CD4-positive, alpha-beta T cell (primary cell): ENCODE measurements at regions not wholly inside any gene's neighbourhood (a gene's known extent, or its start where the extent isn't known, plus 50 kb on each side); places are given as distances from the start of the nearest gene placed in this dataset.

ENCODE experiments used
- ATAC-seq: fragments of 200-7000 bp; cut with Tn5 transposase; one replicate; pipeline ENCODE4 v1.10.0; 2022; ENCODE audit warnings: mild to moderate bottlenecking; ENCODE audit not compliant: poor library complexity
- CTCF ChIA-PET: fragments of 350-600 bp; sonication (Branson Sonifier 250); formaldehyde crosslinking; loops from one replicate; lab custom pipeline; 2021; ENCODE audit warnings: antibody characterized with exemption, inconsistent platforms; lab: Charles Lee
- POLR2A ChIA-PET: fragments of 350-600 bp; sonication (Branson Sonifier 250); formaldehyde crosslinking; loops from one replicate; lab custom pipeline; 2021; ENCODE audit warnings: antibody characterized with exemption, inconsistent platforms; lab: Charles Lee
- DNase-seq, 14 experiments: peaks; one replicate each; pipeline ENCODE4 v3.0.0-alpha.2; 2013 to 2020; ENCODE audit warnings: mixed read lengths in 2 of 14
- H3K27ac ChIP-seq, 2 donors: one replicate each; pipeline versions ENCODE4 v1.5.1 to v1.7.0; 2013; ENCODE audit warnings: low read length in 2 of 2, low read depth in 1 of 2, mild to moderate bottlenecking in 1 of 2
- H3K27me3 ChIP-seq, 2 experiments: 1 replicate in 1 of 2; 2 replicates in 1 of 2; pipeline versions ENCODE4 v1.6.1 to v1.7.0; 2013; ENCODE audit warnings: low read length in 2 of 2, control low read depth in 1 of 2, mild to moderate bottlenecking in 1 of 2, moderate library complexity in 1 of 2; ENCODE audit not compliant: insufficient read depth in 2 of 2, control insufficient read depth in 1 of 2
- H3K36me3 ChIP-seq: one replicate; pipeline ENCODE4 v1.6.1; 2013; ENCODE audit warnings: low read length, control low read depth; ENCODE audit not compliant: insufficient read depth
- H3K4me1 ChIP-seq: one replicate; pipeline ENCODE4 v1.6.1; 2013; ENCODE audit warnings: low read length, control low read depth; ENCODE audit not compliant: insufficient read depth
- H3K4me3 ChIP-seq: one replicate; pipeline ENCODE4 v1.5.1; 2013; ENCODE audit warnings: mild to moderate bottlenecking, low read length, moderate library complexity
- H3K9me3 ChIP-seq, 2 experiments: 1 replicate in 1 of 2; 2 replicates in 1 of 2; pipeline versions ENCODE4 v1.6.1 to v1.7.0; 2013; ENCODE audit warnings: low read length in 2 of 2, mild to moderate bottlenecking in 2 of 2, control low read depth in 1 of 2, moderate library complexity in 1 of 2; ENCODE audit not compliant: control insufficient read depth in 1 of 2, insufficient read depth in 1 of 2
- H3K27ac Mint-ChIP-seq: one replicate; pipeline ENCODE4 v1.8.0; 2020; ENCODE audit warnings: mixed read lengths
- H3K27me3 Mint-ChIP-seq: one replicate; pipeline ENCODE4 v1.8.0; 2021; ENCODE audit warnings: mixed read lengths
- H3K36me3 Mint-ChIP-seq: one replicate; pipeline ENCODE4 v1.8.0; 2021; ENCODE audit warnings: low read depth, mixed read lengths
- H3K4me1 Mint-ChIP-seq: one replicate; pipeline ENCODE4 v1.8.0; 2021; ENCODE audit warnings: low read depth, mixed read lengths
- H3K4me3 Mint-ChIP-seq: one replicate; pipeline ENCODE4 v1.8.0; 2020; ENCODE audit warnings: mild to moderate bottlenecking, mixed read lengths
- H3K9me3 Mint-ChIP-seq: one replicate; pipeline ENCODE4 v1.8.0; 2020; ENCODE audit warnings: mixed read lengths
- CTCF ChIP-seq: fragments of 200-600 bp; IDR thresholded peaks from one replicate; pipeline ENCODE4 v1.8.0; 2022; ENCODE audit warnings: antibody characterized with exemption, mild to moderate bottlenecking
- intact Hi-C, 2 experiments: fragments of 100-400 bp; cut with DNase I in 1 of 2; cut with micrococcal nuclease in 1 of 2; formaldehyde crosslinking; loops; one replicate each; pipeline versions ENCODE4 v1.15.1 to v1.9.0; 2023 to 2025; cut with DNase I, micrococcal nuclease

DNA sequence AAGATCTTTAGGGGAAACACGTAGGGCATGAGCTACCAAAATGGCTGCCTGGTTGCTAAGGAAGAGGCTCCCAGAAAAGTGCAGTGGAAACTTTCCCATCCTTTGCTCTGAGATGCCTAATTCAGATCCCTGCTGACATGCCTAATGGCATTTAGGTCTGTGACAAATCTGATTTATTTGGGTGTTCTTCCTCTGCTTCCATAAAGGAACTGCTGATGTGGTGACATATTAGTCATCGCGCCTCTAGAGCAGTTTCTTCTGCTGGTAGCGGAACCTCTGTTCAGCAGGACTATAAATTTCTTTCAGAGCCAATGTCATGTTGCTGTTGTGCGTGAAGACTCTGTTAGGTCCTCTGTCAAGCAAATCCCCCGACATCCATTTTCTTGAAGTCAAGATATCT is 310.0 kb downstream of the PDHA2 start:
- Histone ChIP-seq H3K9me3 (peaks cover 0 to 4% of the 10 kb centered on the region in 2 experiments), H3K4me3 (no peak overlapping the region), H3K4me1 (no peaks in the 10 kb centered on the region), H3K27ac (no peak overlapping the region), H3K36me3 (no peaks in the 10 kb centered on the region), H3K27me3 (no peaks in the 10 kb centered on the region)
- intact Hi-C loops = no loop called here
- TF ChIP-seq CTCF = no peak
- no peaks in the 10 kb centered on the region for H3K4me1 Mint-ChIP-seq
- ATAC-seq = no peak
- H3K27me3 Mint-ChIP-seq = no peaks in the 10 kb centered on the region
- CTCF ChIA-PET = no interaction called here
- H3K9me3 Mint-ChIP-seq = peaks cover 2% of the 10 kb centered on the region
- no peak for DNase-seq
- H3K27ac Mint-ChIP-seq = no peak overlapping the region
- no peak overlapping the region for H3K4me3 Mint-ChIP-seq
- no peaks in the 10 kb centered on the region for H3K36me3 Mint-ChIP-seq
- POLR2A ChIA-PET = no interaction called here

DNA sequence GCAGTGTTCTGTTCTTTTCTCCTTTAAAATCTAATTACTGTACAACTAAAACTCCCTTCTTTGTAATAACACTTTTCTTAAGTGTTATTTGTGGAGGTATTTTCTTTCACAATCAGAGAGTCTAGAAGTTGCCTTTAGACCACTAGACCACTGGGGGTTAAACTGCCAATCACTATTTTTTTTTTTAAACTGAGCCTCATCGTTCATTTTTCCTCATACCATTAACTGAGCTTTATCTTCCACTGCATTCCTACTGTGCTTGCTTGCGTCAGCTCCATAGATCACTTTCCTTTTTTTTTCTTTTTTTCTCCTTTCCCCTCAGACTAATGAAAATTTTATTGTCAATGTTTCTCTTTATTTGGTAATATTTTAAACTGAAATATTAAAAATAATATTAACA is 310.6 kb downstream of the PDHA2 start:
- intact Hi-C loops = no loop called here
- Mint-ChIP-seq H3K27me3 (no peaks in the 10 kb centered on the region), H3K36me3 (no peaks in the 10 kb centered on the region), H3K27ac (no peak overlapping the region), H3K4me1 (no peaks in the 10 kb centered on the region), H3K4me3 (no peak overlapping the region), H3K9me3 (peaks cover 2% of the 10 kb centered on the region)
- H3K27ac ChIP-seq = no peak overlapping the region
- H3K36me3 ChIP-seq = no peaks in the 10 kb centered on the region
- ChIA-PET POLR2A (no interaction called here), CTCF (no interaction called here)
- ATAC-seq (no peak), DNase-seq (no peak)
- no peak overlapping the region for H3K4me3 ChIP-seq
- H3K27me3 ChIP-seq = no peaks in the 10 kb centered on the region
- peaks cover 0 to 4% of the 10 kb centered on the region in 2 experiments for H3K9me3 ChIP-seq
- TF ChIP-seq CTCF = no peak
- no peaks in the 10 kb centered on the region for H3K4me1 ChIP-seq

DNA sequence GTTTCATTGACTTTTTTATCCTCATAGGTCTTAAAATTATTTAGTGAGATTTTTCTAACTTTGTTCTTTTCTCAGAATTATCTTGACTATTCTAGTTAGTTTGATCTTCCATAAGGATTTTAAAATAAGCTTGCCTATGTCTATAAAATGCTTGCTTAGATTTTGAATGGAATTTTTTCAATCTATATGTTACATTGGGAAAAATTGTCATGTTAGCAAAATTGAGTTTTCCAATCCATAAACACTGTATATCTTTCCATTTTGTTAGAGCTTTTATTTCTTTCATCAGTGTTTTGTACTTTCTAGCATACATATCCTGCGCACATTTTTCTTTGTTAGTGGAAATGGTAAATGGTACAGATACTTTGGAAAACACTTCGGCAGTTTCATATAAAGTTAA is 312.9 kb downstream of the PDHA2 start:
- ATAC-seq = no peak
- ChIA-PET CTCF (no interaction called here), POLR2A (no interaction called here)
- Mint-ChIP-seq H3K27ac (no peak overlapping the region), H3K9me3 (no peaks in the 10 kb centered on the region), H3K4me1 (no peaks in the 10 kb centered on the region), H3K36me3 (no peaks in the 10 kb centered on the region), H3K4me3 (no peak overlapping the region), H3K27me3 (no peaks in the 10 kb centered on the region)
- H3K4me3 ChIP-seq = no peak overlapping the region
- TF ChIP-seq CTCF = no peak
- DNase-seq = no peak
- intact Hi-C loops = no loop called here
- no peaks in the 10 kb centered on the region for H3K36me3 ChIP-seq
- H3K9me3 ChIP-seq = peaks cover 0 to 4% of the 10 kb centered on the region in 2 experiments
- H3K4me1 ChIP-seq = no peaks in the 10 kb centered on the region
- H3K27me3 ChIP-seq = no peaks in the 10 kb centered on the region
- H3K27ac ChIP-seq = no peak overlapping the region
